ENCODE measurements at regions not wholly inside any gene's neighbourhood (a gene's known extent, or its start where the extent isn't known, plus 50 kb on each side); places are given as distances from the start of the nearest gene placed in this dataset.

DNA sequence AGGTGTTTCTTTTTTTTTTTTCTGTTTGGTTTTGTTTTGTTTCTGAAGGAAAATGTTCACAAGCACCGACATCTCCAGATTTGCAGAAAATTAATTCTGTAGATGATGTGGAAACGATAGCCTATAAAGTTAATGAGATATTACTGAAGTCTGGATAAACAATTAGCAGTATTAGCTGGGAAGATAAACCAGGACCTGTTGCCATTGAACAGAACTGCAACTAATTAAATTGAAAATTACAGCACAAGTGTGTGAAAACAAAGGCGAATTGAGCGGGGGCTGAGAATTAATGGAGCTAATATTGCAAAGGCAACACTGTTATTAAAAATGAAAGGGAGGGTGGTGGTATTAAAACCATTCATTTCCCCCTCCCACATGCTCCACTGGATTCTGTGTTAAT, 107.5 kb upstream of the AJAP1 start:
- TF ChIP-seq, protein P1, sequence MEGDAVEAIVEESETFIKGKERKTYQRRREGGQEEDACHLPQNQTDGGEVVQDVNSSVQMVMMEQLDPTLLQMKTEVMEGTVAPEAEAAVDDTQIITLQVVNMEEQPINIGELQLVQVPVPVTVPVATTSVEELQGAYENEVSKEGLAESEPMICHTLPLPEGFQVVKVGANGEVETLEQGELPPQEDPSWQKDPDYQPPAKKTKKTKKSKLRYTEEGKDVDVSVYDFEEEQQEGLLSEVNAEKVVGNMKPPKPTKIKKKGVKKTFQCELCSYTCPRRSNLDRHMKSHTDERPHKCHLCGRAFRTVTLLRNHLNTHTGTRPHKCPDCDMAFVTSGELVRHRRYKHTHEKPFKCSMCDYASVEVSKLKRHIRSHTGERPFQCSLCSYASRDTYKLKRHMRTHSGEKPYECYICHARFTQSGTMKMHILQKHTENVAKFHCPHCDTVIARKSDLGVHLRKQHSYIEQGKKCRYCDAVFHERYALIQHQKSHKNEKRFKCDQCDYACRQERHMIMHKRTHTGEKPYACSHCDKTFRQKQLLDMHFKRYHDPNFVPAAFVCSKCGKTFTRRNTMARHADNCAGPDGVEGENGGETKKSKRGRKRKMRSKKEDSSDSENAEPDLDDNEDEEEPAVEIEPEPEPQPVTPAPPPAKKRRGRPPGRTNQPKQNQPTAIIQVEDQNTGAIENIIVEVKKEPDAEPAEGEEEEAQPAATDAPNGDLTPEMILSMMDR (IDR thresholded peaks at IDR 0.05) = no peak
- TF ChIP-seq POLR2A (IDR thresholded peaks at IDR 0.05) = no peak
